T-helper 2 cell treated with Interferon-gamma antibody and Interleukin-4, amounts not matched to agents 5 μg/mL and 100 μg/mL, for 36 hours (primary cell): ENCODE measurements at regions not wholly inside any gene's neighbourhood (a gene's known extent, or its start where the extent isn't known, plus 50 kb on each side); places are given as distances from the start of the nearest gene placed in this dataset.

Experiments used
- DNase-seq: peaks from one replicate; pipeline ENCODE4 v3.0.0; 2021; ENCODE audit warnings: low spot score
- H3K27ac Mint-ChIP-seq: one replicate; pipeline ENCODE4 v1.8.0; 2021; ENCODE audit warnings: mild to moderate bottlenecking, mixed read lengths
- H3K27me3 Mint-ChIP-seq: one replicate; pipeline ENCODE4 v1.8.0; 2021; ENCODE audit warnings: low read depth, mixed read lengths
- H3K36me3 Mint-ChIP-seq: one replicate; pipeline ENCODE4 v1.8.0; 2021; ENCODE audit warnings: low read depth, mixed read lengths
- H3K4me1 Mint-ChIP-seq: one replicate; pipeline ENCODE4 v1.8.0; 2021; ENCODE audit warnings: low read depth, mixed read lengths
- H3K4me3 Mint-ChIP-seq: one replicate; pipeline ENCODE4 v1.8.0; 2022; ENCODE audit warnings: mild to moderate bottlenecking, moderate library complexity, mixed read lengths
- H3K9me3 Mint-ChIP-seq: one replicate; pipeline ENCODE4 v1.8.0; 2021; ENCODE audit warnings: mixed read lengths

DNA sequence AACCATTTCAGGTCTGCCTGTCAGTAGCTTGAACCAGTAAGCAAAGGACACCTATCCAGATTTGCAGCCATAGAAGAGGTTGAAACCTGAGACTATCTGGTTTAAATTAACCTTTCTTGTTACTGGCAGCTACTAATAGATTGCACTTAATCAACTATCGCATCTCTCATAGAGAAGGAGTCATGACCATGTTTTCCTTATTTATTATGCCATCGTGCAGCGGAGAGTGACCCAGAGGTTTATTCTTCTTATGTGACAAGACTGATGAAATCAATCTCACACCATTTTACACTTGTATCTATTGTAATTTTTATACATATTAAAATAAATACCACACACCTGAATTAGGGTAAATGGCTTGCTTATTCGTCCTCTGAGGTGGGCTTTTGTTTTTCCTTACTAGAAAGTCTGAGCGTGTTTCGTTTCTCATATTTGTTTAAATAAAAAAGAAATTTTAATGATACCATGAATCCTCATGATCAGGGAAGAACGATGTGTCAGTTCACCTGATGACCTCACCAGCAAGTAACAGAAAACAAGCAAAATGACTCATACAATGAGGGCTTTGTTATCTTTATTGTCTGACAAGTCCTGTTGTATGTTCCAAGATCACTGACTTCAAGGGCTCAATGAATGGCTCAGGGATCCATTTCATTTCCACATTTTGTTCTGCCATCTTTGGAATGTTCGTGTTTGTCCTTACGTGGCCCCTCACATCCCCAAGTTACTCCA, 379.5 kb upstream of the DPH6 start:
- no peak for DNase-seq
- H3K27ac Mint-ChIP-seq: no peak overlapping the region
- no peak overlapping the region for H3K4me3 Mint-ChIP-seq
- H3K27me3 Mint-ChIP-seq: no peaks in the 10 kb centered on the region
- no peaks in the 10 kb centered on the region for H3K36me3 Mint-ChIP-seq
- H3K9me3 Mint-ChIP-seq: no peaks in the 10 kb centered on the region
- H3K4me1 Mint-ChIP-seq: no peaks in the 10 kb centered on the region

DNA sequence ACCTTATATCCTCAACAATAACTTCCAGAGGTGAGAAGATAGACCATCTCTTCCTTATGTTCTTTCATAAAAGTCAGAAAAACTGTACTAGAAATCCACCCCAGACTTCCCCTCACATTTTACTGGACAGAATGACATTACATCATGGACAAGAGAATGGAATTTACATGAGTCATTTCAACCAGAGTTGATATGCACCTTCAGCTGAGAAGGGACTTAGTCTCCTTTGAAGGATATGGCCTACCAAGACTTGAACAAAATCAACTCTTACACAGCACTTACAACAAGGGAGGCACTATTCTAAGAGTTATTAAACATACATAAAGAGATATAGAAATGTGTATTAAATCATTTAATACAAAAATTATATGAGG, 380.0 kb upstream of the DPH6 start:
- H3K27ac Mint-ChIP-seq: no peak overlapping the region
- no peaks in the 10 kb centered on the region for H3K36me3 Mint-ChIP-seq
- DNase-seq: no peak
- H3K9me3 Mint-ChIP-seq: no peaks in the 10 kb centered on the region
- H3K27me3 Mint-ChIP-seq: no peaks in the 10 kb centered on the region
- no peaks in the 10 kb centered on the region for H3K4me1 Mint-ChIP-seq
- H3K4me3 Mint-ChIP-seq: no peak overlapping the region

DNA sequence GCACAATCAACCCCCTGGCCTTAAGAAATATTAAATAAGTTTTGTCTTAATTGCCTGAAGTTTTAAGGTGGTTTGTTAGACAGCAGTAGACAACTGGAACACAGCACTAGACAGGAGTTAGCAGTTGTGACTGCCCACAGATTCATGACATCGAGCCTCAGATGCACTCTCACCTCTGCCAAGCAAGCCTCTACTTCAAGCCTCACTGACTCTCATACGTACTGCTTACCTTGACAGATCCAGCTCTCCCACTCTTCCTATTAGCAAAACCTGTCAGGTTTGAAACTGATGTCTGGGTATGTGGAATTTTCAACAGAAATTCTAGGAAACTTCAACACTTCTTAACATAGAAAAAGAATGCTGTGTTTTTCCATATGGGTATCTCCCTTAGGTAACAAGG, 382.9 kb upstream of the DPH6 start:
- no peak for DNase-seq
- Mint-ChIP-seq H3K36me3 (no peaks in the 10 kb centered on the region), H3K9me3 (no peaks in the 10 kb centered on the region), H3K27me3 (no peaks in the 10 kb centered on the region), H3K27ac (no peak overlapping the region), H3K4me3 (no peak overlapping the region), H3K4me1 (no peaks in the 10 kb centered on the region)

DNA sequence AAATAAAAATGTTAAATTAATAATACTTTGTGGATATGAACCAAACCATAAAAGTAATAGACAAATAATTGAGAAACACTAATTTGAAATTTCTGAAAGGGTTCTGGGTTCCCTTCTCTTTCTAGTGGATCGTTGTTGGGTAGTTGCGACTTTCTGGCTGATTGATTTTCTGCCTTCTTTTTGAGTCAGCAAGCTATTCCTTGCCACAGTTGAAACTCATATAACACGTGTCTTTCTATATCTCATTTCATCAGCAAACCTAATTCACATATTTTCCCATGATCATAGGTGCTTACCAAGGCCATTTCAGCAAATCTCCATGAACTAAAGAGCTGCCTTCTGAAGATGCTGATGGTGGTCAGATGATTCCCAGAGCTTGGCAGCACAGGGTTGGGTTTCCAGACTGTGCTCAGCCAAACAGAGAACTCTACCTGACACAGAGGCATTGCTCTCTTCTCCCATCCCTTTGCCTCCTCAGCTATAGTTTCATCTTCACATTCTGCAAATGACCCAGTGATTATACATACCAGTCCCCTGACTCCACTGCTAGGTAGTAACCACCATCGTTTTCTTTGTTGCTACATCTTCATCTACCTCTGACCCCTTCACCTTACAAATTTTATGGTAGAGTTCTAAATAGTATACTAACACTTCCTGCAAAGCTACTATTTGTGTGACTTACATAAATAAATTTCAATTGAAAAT, 383.9 kb upstream of the DPH6 start:
- Mint-ChIP-seq H3K9me3 (no peaks in the 10 kb centered on the region), H3K4me3 (no peak overlapping the region), H3K4me1 (no peaks in the 10 kb centered on the region), H3K27ac (no peak overlapping the region), H3K27me3 (no peaks in the 10 kb centered on the region), H3K36me3 (no peaks in the 10 kb centered on the region)
- no peak for DNase-seq

DNA sequence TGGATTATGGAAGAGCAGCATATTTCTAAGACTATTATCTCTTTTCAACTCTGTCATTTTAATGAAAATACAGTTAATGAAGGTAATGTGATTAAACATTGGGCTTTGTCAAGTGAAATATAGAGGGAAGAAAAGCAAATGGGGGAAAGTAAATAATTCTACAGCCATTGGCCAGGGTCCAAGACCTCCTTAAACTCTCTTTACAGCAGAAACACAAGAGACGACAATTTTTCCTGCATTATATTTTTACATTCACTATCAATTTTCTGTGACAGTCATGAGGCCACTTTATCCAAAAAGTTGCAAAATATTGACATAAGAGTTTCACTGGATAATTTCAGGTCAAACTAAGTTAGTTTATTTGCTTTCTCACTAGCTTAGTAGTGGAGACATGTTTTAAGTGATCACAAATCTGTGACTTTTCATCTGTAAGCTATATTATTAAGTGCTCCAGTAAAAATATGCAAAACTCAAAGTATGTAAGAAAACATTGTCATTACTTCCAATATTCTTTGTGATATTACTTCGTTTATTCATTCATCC, 385.9 kb upstream of the DPH6 start:
- DNase-seq: no peak

DNA sequence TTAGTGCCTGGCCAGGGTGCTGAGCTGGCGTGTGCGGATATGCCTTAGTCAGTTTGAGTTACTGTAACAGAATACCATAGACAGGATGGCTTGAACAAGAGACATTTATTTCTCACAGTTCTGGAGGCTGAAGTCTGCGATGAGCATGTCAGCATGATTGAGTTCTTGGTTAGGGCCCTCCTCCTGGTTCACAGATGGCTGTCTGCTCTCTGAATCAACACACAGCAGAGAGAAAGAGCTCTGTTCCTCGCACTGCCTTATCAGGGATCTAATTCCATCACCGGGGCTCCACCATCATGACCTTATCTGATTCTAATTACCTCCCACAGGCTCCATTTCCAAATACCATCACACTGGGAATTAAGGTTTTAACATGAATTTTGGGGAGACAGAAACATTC, 386.6 kb upstream of the DPH6 start:
- H3K4me1 Mint-ChIP-seq: no peaks in the 10 kb centered on the region
- no peaks in the 10 kb centered on the region for H3K9me3 Mint-ChIP-seq
- no peaks in the 10 kb centered on the region for H3K36me3 Mint-ChIP-seq
- no peak overlapping the region for H3K27ac Mint-ChIP-seq
- no peak overlapping the region for H3K4me3 Mint-ChIP-seq
- H3K27me3 Mint-ChIP-seq: no peaks in the 10 kb centered on the region
- no peak for DNase-seq

More for the DNA sequence above, 385.9 kb upstream of the DPH6 start:
- Mint-ChIP-seq H3K36me3 (no peaks in the 10 kb centered on the region), H3K4me1 (no peaks in the 10 kb centered on the region), H3K27me3 (no peaks in the 10 kb centered on the region), H3K9me3 (no peaks in the 10 kb centered on the region), H3K27ac (no peak overlapping the region), H3K4me3 (no peak overlapping the region)

DNA sequence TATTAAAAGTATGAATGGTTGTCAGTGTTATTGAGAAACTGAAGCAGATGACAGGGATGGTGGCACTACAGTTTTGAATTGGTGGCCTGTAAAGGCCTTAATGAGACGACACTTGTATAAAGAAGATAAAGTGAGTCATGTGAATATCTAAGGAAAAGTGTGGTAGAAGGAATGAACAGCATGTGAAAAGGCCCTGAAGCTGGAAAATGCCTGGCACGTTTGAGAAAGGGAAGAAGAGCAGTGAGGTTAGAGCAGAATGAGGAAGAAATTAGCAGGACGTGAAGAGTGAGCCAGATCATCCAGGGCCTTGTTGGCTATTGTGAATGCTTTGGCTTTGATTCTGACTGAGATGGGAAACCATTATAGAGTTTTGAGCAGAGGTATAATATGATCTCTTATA, 387.6 kb upstream of the DPH6 start:
- Mint-ChIP-seq H3K27me3 (no peaks in the 10 kb centered on the region), H3K36me3 (no peaks in the 10 kb centered on the region), H3K4me3 (no peak overlapping the region), H3K9me3 (no peaks in the 10 kb centered on the region), H3K4me1 (no peaks in the 10 kb centered on the region), H3K27ac (no peak overlapping the region)
- no peak for DNase-seq

DNA sequence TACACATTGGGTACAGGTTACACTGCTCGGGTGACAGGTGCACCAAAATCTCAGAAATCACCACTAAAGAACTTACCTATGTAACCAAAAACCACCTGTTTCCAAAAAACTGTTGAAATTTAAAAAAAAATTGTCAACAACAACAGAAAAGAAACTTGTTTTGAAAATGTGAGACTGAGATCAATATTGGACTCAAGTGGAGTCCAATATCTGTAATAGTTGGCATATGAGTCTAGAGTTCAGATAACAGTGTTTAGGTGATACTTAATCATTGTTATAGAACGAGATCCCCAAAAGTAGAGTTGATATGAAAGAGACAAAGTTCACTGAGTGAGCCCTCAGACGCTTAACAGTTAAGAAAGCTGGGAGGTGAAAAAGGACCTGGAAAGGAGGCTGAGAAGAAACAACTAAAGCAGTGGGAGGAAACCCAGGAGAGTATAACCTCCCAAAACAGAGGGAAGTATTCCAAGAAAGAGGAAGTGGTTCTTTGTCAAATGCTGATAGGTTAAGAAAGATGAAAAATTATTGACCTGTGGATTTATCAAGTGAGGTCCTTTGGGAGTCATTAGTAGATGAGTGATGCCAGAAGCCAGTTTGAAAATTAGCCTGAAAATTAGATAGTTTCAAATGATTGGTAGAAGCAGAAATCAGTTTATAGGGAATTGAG, 388.6 kb upstream of the DPH6 start:
- Mint-ChIP-seq H3K9me3 (no peaks in the 10 kb centered on the region), H3K4me3 (no peak overlapping the region), H3K4me1 (no peaks in the 10 kb centered on the region), H3K27ac (no peak overlapping the region), H3K36me3 (no peaks in the 10 kb centered on the region), H3K27me3 (no peaks in the 10 kb centered on the region)
- no peak for DNase-seq

DNA sequence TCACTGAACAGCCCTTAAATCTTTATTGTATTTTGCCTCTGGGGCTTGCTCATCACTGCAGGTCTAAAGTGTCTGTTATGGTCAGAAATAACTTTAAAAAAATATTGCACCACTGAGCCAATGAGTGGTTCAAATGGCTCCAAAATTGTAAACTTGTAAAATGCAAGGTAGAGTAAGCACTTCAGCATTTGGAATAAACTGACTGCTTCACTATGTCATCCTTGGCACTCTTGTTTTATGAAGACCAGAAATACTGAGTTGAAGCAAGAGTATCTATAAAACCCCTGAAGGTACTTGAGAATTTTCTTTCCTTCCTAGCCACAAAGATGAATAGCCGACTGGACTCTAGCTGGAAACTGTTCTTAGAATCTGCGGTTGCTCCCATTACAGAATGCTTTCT, 390.3 kb upstream of the DPH6 start:
- Mint-ChIP-seq H3K27me3 (no peaks in the 10 kb centered on the region), H3K4me3 (no peak overlapping the region), H3K4me1 (no peaks in the 10 kb centered on the region), H3K9me3 (peaks cover 4% of the 10 kb centered on the region), H3K36me3 (no peaks in the 10 kb centered on the region), H3K27ac (no peak overlapping the region)
- DNase-seq: no peak

DNA sequence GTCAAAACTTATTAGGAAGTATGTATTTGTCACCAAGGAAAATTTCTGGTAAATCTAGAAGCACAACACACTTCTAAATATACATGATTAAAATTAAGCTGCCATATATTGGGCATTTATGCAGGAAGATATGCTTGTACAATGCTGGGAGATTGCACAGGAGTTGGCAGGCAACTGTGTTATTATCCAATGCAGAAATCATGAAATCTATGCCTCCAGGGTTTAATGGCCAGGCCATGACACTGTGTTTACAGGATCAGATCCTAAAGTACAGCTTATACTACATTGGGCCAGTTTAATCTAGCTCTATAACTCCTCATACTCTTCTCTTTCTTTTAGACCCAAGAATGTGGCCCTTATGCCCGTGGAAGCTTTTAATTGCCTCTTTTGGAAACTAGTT, 391.4 kb upstream of the DPH6 start:
- Mint-ChIP-seq H3K36me3 (no peaks in the 10 kb centered on the region), H3K9me3 (peaks cover 4% of the 10 kb centered on the region), H3K4me3 (no peak overlapping the region), H3K4me1 (no peaks in the 10 kb centered on the region), H3K27me3 (no peaks in the 10 kb centered on the region), H3K27ac (no peak overlapping the region)
- no peak for DNase-seq

DNA sequence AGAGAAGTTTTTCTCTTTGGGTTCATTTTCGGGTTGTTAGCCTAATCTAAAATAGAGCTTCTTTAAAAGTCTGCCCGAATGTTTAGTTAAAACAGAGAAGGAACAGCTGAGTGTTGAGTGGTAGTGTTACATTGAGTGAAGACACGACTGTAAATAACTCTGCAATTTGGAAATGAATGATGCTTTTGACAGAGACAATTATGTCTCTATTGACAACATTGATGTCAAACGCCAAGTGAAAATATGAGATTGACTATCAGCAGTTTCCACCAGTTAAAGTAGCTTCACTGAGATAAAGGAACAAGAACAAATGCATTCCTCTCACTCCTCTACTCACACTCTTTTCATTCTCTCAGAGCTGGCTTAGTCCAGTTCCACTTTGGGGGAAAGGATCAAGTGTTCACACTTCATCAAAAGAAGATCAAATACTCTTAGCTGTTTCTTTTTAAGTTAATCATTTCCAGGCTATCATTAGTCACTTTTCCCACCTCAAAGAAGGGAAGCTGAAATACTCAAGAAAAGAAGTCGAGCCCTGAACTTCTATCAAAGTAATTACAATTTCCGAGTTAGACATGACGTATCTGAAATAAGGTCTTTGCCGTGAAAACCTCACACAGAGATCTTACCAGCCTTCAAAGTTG, 399.1 kb upstream of the DPH6 start:
- Mint-ChIP-seq H3K4me1 (no peaks in the 10 kb centered on the region), H3K9me3 (peaks cover 17% of the 10 kb centered on the region), H3K27ac (no peak overlapping the region), H3K36me3 (no peaks in the 10 kb centered on the region), H3K4me3 (no peak overlapping the region), H3K27me3 (no peaks in the 10 kb centered on the region)
- no peak for DNase-seq

DNA sequence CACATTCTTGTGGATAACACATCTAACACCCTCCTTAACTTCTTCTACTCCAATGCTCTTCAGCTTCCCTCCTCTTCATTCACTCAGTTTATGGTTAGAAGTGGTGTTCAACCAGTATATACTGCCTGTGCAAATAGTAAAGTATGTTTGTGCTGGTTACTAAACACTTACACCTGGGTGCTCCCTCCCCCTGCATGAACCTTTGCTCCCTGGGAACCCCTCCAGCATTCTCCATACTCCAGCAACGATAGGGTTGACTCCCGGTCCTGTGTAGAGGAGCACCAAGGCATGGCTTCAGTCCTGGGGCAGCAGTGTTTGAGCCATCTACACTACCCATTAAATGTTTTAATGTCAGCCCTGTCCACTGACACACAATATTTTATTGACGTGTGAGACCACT, 407.5 kb upstream of the DPH6 start:
- no peak overlapping the region for H3K27ac Mint-ChIP-seq
- no peaks in the 10 kb centered on the region for H3K36me3 Mint-ChIP-seq
- no peaks in the 10 kb centered on the region for H3K4me1 Mint-ChIP-seq
- no peak overlapping the region for H3K4me3 Mint-ChIP-seq
- no peak for DNase-seq
- no peaks in the 10 kb centered on the region for H3K27me3 Mint-ChIP-seq
- H3K9me3 Mint-ChIP-seq: no peaks in the 10 kb centered on the region

DNA sequence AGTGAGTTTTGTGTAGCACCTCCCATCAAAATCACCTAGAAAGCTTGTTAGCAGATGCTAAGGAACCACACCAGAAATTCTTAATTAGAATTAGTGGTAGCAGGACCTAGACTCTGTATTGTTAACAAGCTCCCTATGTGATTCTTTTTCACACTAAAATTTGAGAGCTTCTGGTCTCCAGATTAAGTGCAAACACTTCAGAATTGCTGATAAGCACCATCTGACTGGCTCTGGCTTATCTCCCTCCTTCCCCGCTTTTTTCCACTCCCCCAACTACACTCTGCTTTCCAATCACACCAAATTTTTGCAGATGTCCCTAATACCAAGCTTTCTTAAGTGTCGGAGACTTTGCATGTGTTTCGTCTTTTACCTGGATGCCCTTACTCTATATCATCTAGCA, 410.1 kb upstream of the DPH6 start:
- no peak overlapping the region for H3K4me3 Mint-ChIP-seq
- no peaks in the 10 kb centered on the region for H3K9me3 Mint-ChIP-seq
- H3K4me1 Mint-ChIP-seq: no peaks in the 10 kb centered on the region
- no peak overlapping the region for H3K27ac Mint-ChIP-seq
- no peak for DNase-seq
- no peaks in the 10 kb centered on the region for H3K36me3 Mint-ChIP-seq
- H3K27me3 Mint-ChIP-seq: no peaks in the 10 kb centered on the region

DNA sequence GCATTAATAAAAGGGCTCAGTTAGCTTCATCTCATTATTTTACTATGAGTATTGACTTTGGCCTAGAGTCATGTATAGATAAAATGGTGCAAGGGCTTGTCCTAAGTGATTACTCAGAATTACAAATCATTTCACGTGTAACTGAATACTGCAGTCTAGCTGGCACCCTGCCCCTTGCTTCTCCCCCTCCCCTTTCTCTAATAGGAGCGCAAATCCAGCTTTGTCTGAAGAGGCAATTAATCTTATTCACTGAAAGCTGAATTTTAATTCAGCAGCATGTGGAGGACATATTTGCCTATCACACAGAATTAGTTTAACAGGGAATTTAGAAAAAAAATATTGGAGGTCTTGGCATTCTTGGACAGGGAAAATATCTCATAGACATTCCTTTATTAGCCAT, 412.1 kb upstream of the DPH6 start:
- Mint-ChIP-seq H3K4me1 (no peaks in the 10 kb centered on the region), H3K27me3 (no peaks in the 10 kb centered on the region), H3K9me3 (no peaks in the 10 kb centered on the region), H3K36me3 (no peaks in the 10 kb centered on the region), H3K4me3 (no peak overlapping the region), H3K27ac (no peak overlapping the region)
- DNase-seq: no peak
